GM19351 (cell line): ENCODE measurements at regions not wholly inside any gene's neighbourhood (a gene's known extent, or its start where the extent isn't known, plus 50 kb on each side); places are given as distances from the start of the nearest gene placed in this dataset.
"Not testable (repeated sequence)": the region's sequence is repeated elsewhere in the genome, so short reads cannot be mapped to it uniquely, and the experiment has no call there.

Experiments used
- ATAC-seq: cut with Tn5 transposase; IDR thresholded peaks from one replicate; pipeline ENCODE4 v1.9.1; 2021; ENCODE audit warnings: mild to moderate bottlenecking, moderate library complexity; ENCODE audit not compliant: unreplicated experiment

DNA sequence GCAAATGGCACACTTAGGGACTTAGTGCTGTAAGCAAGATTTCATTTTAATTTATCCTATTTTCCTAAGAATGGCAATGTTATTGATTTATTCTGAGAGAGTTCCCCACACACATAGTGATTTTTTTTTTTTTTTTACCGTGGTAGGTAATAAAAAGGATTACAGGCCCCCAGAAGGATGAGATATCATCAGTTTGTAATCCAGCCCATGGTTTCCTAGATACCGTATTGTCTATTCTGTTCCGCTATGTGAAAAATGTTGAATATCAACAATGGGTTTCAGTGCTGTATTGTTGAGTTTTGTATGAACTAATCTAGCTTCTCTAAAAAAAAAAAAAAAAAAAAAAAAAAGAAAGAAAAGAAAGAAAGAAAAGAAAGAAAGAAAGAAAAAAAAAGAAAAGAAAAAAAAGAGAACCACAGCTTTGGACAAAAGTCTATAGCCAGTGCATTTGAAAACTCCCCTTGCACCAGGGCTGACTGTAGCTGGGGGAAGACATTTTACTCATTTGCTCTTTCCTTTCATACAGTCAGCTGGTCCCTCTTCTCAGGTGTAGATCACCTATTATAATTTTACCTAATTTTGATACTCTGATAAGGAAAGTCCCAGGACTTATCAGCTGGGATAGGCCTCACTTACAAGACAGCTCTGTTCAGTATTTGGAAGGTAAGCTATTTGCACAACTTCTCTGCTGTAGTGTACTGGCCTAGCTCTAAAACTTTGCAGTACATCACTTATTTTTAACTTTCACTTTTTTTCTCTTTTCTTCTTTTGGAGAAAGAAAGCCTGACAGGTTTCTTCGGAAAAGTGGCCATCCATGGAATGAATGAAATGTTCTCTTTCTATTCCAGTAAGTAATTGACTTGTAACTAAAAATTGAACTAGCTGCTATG, 101.4 kb upstream of the SOX2 start:
- ATAC-seq: no peak

DNA sequence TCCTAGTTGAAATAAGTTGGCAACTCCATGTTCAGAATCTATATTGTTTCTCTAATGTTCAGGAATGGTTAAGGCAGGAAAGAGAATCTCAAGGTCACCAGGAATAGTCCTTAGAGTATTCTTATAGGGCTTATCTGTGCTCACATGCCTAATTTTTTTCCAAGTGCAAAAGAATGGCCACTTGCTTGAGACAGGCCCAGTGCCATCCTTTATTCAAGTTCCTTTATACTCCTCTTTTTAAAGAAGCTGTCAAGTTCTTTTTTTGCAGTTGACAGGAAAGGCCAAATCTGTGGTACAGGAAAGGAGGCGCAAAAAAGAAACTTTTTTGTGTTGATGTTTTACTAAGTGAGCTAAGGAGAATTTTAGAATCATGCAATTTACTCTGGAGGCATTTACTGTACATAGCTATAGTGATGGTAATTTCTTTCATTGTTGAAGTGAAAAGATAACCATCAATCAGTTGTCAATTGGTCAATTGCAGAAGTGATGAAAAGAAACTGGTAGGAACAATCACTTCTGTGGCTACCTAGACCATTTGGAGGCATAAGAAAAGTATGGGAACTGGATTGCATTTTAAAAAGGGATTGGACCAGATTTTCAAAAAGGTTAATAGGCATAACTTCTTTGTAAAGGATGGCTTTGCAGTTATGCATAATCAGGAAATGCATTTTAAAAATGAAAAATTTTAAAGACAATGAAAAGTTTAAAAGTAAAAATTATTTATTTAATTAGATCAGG, 102.5 kb upstream of the SOX2 start:
- no peak for ATAC-seq

DNA sequence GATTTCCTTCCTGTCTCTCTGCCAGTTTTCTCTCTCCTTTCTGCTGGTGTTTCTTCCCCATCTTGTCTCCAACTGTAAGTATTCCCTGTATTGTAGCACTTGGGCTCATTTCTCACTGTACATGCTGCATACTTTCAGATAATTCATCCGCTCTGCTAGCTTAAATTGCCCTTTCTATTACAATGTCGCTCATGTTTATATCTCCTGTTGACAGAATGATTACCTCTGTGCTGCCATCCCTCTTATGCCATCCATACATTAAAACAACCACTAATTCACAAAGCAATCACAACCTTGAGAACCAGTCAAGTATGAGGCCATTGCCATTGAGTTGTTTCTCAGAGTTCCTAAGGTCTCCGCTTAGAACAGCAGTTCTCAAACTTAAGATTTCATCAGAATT, 107.5 kb upstream of the SOX2 start:
- no peak for ATAC-seq

DNA sequence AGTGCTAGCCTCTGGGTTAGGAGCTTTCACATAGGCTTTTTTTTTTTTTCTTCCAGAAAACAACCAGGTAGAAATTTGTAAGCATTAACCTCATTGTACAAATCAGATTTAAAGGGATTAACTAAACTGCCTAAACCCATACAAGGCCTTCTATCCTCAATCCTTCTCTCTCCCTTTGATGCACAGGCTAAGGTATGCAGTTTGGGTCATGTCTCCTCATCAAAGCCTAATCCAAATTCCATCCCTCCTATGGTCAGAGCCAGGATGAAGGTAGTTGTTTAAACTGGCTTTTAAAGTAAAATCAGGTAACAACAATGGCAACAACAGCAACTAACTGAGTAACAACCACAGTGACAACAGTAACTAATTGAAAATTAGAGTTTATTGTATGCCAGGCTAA, 115.6 kb upstream of the SOX2 start:
- ATAC-seq: no peak

DNA sequence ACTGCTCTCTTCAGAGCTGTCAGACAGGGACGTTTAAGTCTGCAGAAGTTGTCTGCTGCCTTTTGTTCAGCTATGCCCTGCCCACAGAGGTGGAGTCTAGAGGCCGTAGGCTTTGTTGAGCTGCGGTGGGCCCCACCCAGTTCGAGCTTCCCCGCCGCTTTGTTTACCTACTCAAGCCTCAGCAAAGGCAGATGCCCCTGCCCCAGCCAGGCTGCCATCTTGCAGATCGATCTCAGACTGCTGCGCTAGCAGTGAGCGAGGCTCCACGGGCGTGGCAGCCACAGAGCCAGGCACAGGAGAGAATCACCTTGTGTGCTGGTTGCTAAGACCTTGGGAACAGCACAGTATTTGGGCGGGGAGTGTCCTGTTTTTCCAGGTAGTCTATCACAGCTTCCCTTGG, 120.8 kb upstream of the SOX2 start:
- ATAC-seq: not testable (repeated sequence)

DNA sequence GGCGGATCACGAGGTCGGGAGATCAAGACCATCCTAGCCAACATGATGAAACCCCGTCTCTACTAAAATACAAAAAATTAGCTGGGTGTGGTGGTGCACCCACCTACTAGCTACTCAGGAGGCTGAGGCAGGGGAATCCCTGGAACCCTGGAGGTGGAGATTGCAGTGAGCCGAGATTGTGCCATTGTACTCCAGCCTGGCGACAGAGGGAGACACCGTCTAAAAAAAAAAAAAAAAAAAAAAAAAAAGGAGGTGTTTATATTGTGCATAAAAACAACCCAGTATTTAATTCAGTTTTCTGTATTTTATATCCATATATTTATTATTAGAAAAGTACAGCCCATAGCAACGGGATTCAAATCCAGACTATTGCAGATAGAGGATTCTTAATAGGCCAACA, 129.1 kb upstream of the SOX2 start:
- no peak for ATAC-seq

DNA sequence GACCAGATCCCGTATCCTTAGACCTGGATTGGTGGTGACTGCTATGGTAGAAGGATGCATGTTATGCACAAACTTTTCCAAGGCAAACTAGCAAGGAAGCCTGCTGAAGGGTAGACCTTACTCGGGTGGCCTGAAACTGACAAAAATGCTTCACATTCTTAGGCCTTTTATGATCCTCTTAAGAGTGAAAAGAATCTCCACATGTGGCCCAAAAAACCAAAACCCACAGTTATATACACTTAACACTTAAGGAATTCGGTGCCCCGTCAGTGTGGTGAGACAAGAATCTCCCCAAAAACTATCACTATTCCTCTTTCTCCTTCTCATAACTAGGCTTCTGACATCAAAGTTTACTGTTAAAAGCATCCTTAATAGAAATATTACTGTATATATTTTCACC, 130.1 kb upstream of the SOX2 start:
- no peak for ATAC-seq

DNA sequence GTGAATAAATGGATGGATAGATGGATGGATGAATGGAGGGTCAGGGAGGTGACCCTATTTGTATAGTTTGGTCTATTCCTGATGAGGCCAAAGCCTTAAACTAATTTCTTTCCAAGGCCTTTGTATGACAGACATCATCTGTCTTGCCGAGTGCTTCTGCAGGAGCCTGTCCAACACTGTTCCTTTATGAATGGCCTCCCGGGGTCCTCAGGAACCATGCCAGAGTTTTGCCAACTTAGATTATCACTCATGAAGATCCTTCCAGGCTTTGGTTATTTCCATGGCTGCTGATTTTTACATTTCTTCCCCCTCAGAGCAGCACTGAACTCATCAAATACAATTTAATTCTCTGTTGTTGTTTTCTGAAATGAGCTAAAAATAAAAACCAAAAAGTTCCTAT, 133.0 kb upstream of the SOX2 start:
- ATAC-seq: no peak

DNA sequence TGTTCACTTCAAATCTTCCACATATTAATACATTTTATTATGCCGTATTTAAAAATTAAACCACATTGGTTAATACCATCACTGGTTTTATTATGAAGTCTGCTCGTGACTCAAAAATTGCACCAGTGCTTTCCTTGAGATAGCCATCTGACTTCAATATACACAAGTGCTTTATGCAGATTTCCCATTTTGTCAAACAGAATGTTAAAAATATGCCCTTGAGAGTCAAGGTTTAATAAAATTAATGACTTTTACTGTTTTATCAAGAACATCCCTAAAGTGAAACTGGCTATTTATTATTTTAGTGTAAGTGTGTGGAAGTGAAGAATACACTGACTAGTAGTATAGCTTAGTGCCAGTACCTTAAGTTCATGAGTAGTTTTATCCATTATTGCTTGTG, 139.3 kb upstream of the SOX2 start:
- ATAC-seq: no peak

DNA sequence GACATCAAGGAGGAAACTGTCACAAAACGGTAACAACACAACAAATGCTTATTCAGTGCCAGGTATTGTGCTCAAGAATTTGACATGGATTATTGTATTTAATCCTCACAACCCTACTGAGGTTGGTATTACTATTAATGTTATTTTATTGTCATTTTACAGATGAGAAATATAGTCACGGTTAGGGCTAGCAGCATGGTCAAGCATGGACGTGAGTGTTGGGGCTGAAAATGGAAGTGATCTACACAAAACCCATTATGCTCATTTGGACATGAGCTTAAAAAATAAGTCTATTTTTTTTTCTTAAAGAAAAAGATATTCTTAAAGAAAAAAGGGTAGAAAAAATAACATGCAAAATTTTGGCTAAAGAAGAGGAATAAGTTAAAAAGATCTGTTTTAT, 141.3 kb upstream of the SOX2 start:
- ATAC-seq: no peak

DNA sequence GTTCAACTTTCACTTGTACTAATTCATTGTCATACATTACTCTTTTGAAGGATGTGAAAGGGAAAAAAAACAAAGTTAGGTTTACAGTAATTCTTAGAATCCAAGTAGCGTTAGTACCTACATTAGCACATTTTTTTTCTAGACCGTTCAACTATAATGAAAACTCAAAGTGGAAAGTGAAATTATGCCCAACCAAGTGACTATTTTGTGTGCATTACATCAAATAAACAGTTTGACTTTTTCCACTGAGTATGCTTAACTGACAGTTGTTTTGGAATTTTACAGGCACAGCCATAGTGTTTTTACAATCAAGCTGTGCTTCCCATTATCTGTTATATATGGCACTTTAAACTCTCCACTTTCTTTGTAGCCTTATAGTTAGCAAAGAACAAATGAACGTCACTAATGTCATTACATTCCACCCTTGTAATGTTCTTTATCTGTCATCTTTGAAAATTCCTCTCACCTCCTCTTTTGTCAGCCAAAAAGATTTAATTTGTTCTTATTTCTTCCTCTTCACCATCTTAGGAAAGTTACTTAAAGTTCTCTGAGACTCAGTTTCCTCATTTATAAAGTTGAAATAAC, 142.3 kb upstream of the SOX2 start:
- no peak for ATAC-seq

DNA sequence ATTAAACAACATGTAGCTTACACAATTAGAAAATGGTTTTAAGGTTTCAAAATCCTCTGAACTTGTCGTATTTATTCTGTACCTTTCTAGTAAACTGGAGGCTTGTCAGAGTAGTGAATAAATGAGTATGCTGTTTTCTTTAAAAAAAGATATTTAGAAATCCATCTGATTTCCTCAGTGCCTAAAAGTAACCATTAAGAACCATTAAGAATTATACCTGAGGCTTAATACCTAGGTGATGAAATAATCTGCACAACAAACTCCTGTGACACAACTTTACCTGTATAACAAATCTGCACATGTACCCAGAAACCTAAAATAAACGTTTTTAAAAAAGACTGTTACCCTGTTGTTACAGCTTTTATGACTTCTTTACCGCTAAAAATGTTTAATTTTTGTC, 143.0 kb upstream of the SOX2 start:
- no peak for ATAC-seq

DNA sequence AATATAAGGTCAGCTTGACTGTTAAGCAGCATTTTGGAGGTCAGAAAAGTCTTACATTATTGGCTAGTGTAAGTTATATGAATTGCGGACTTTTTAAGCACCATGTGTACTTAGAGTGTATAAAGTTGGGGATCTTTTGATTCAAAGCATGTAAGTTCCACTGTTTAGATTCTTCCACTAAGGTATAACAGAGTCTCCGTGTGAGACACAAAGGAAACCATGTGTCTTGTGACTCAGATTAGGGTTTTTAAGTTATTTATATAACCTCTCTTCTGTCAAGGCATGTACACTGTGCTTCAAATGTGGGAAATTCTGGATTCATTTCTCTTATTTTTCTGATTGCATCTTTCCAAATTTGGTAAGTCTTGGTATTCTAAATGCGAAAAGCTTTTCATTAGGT, 143.5 kb upstream of the SOX2 start:
- no peak for ATAC-seq

DNA sequence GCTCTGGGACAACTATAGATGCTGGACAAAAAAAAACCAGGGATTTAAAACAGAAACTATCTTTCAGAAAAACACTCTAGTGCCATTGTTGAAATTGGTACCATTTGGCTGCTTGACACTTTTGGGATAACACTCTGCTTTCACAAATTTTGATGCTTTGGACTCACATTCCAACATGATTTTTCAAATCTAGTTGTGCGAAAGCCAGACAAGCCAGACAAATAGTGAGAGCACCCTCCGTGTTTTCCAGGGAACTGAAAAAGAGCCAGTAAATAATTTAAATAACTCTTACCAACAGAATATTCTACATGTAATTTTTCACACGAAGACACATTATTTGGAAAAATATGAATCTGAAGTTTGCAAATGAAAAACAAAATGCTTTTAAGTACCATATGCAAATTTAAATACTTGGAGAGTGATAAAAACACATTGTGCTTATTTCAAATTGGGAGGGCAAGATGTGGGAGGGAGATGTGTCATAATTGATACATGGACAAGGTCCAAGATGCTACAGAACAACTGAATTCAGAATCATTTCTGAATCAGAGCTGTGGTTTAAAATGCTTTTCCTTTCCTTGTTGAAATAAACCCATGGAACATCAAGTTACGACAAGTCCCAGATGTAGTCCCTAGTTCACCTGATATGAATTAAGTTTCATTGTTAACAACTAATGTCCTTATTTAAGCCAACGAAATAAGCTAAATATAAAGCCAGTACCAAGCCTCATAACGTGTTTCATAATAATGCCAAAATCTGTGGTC, 144.2 kb upstream of the SOX2 start:
- no peak for ATAC-seq

DNA sequence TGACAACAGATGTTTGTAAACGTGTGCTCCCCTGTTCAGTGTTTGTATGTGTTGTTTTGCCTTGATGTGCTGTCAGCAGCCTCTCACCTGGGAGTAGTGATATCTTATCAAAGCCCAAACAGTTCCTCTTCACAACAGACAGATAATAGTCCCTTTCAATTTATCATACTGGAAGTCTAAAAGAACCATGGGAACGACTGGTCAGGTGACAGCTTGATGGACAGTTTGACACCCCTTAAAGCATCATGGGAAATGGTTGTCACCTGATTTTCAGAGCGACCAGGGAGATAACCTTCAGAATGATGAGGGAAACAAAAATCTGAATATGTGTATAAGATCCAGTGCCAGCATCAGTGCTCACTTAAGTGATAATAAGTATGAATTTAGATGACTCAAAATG, 146.3 kb upstream of the SOX2 start:
- no peak for ATAC-seq

DNA sequence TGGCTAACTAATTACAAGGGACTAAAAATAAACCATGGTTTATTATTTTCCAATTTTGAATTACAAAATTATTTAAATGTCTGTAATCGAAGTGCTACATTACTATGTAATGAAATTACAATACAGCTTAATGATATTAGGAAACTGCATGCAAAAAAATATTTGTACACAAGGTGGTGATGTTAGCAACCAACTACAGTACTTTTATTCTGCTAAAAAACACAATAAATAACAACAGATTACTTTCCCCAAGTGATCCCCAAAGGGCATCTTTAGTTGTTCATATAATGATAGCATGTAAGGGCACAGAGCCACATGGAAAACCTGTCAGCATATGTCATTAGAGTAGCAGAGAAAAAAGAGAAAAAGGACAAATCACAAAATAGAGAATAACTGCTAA, 147.5 kb upstream of the SOX2 start:
- no peak for ATAC-seq

DNA sequence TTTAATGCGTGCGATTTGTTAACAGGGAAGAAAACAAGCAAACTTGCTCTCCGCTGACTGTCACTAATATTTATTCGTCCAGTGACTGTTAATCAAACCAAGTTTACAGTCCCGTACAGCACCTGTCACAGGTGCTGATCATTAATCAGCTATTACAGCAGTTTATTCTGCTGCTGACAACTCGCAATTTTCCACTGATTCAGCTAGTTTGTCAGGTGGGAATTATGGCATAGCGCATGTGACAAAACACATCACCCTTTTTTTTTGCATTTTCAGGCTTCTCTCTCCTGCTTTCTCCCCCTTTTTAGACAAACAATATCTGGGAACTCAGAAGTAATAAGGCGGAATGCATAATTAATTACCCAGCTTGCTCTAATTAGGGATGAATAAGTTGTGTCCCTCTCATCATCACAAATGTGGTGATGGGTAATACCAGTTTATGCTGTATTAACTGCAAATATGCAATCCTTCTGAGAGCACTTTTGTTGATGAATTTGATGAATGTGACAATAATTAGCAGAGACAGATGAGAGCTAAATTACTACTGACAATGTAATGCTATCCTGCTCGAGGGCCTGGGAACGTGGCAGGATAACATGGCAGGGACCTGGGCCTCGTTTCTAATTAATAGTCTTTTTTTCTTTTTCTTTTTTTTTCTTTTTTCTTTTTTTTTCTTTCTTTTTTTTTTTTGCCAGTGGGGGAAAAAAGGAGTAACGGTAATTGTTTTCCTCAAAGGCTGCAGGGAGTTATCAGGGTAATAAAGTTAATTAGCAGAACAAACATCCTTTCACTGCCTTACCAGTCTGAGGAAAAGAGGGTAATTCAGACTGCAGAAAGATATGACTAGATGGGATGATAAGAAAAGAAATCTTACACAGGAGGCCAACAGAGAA, 150.3 kb upstream of the SOX2 start:
- no peak for ATAC-seq

DNA sequence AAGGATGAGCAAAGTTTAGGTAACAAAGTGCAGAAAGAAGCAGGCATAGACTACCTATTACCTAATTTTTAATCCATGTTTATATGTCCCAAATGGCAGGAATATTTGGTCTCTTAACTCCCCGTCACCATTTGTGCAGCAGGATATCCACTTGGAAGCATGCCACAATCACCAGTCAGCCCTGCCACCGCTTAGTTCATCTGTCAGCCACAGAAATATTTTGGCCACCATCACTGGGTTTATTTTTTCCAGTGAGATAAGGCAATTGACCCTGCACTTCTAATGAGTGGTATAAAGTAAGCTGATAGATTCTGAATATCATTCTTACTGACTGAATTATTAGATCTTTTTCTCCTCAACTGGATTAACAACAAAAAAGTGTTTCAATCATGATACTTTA, 152.9 kb upstream of the SOX2 start:
- ATAC-seq: no peak

DNA sequence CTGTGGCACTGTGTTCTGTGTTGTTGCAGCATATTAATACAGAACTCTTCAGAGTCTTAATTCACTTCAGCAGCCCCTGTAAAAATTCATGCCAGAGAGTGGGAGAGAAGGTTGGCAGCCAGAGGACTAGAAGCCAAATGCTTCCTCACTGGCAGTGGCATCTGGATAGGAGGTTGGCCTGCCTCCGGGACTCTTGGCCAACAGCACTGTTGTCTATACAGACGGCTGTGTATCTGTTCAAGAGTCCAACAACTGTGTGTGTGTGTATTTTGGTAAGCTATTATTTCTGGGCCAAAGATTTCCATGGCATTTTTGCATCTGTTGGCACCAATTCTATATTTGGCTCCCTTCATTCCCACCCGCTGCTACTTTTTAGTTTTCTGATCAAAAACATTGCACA, 156.0 kb upstream of the SOX2 start:
- ATAC-seq: no peak

DNA sequence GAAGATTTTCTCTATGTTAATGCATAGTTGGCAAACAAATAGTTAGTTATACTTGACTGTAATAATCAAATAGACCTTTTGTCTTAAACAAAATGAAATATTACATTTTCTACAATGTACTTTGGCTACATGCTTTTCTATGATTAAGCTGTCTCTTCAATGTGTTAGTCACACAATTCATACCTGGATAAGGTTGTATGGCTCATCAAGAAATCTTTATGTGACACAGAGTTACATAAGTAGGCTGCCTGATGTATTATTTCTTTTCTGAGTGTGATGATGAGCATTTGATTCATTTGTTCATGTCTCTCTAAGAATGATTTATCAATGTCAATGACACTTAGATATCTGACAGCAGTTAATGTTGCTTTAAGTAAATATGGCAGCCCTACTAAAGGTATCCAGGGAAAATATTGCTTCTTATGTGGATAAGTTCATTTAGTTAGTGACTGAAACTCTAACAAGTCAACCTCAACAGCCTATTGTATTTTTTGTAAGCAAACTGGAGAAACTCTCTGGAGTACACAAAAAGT, 157.4 kb upstream of the SOX2 start:
- no peak for ATAC-seq
